NCI-H2107 (cell line): ENCODE measurements at regions not wholly inside any gene's neighbourhood (a gene's known extent, or its start where the extent isn't known, plus 50 kb on each side); places are given as distances from the start of the nearest gene placed in this dataset.
"Not testable (repeated sequence)": the region's sequence is repeated elsewhere in the genome, so short reads cannot be mapped to it uniquely, and the experiment has no call there.

Experiments
- DNase-seq: peaks from one replicate; lab custom pipeline; 2025; lab: John Stamatoyannopoulos, UW

- DNase-seq: no peak
These were observed 128.8 kb downstream of the LMNTD1 start for GRCh38 chr12:25424211-25424731.

GRCh38 chr12:25423355-25424050 lies 129.6 kb downstream of the LMNTD1 start:
- DNase-seq: no peak

- no peak for DNase-seq
These were observed 130.8 kb downstream of the LMNTD1 start for GRCh38 chr12:25422241-25422640.

GRCh38 chr12:25421651-25422167 lies 131.4 kb downstream of the LMNTD1 start:
- DNase-seq: no peak

GRCh38 chr12:25420116-25420515 lies 133.0 kb downstream of the LMNTD1 start:
- DNase-seq: no peak

GRCh38 chr12:25419595-25419994 lies 133.5 kb downstream of the LMNTD1 start:
- DNase-seq: no peak

- DNase-seq: no peak
These were observed 136.0 kb downstream of the LMNTD1 start for GRCh38 chr12:25417071-25417470.

GRCh38 chr12:25416516-25416915 lies 136.6 kb downstream of the LMNTD1 start:
- no peak for DNase-seq

- no peak for DNase-seq
These were observed 138.1 kb downstream of the LMNTD1 start for GRCh38 chr12:25415004-25415403.

GRCh38 chr12:25412735-25413134 lies 140.3 kb downstream of the LMNTD1 start:
- no peak for DNase-seq

GRCh38 chr12:25404955-25405354 lies 148.1 kb downstream of the LMNTD1 start:
- no peak for DNase-seq

GRCh38 chr12:25401547-25402345 lies 151.0 kb upstream of the KRAS start:
- no peak for DNase-seq

- DNase-seq: no peak
These were observed 146.3 kb upstream of the KRAS start for GRCh38 chr12:25397001-25397400.

- DNase-seq: no peak
These were observed 144.5 kb upstream of the KRAS start for GRCh38 chr12:25395227-25395626.

- DNase-seq: not testable (repeated sequence)
These were observed 144.0 kb upstream of the KRAS start for GRCh38 chr12:25394775-25395174.

- DNase-seq: no peak
These were observed 143.3 kb upstream of the KRAS start for GRCh38 chr12:25394025-25394424.

GRCh38 chr12:25391346-25391745 lies 140.6 kb upstream of the KRAS start:
- not testable (repeated sequence) for DNase-seq

- no peak for DNase-seq
These were observed 137.5 kb upstream of the KRAS start for GRCh38 chr12:25388183-25388582.

GRCh38 chr12:25387732-25388050 lies 137.0 kb upstream of the KRAS start:
- DNase-seq: no peak

- peak; percentile 89 for DNase-seq
These were observed 136.4 kb upstream of the KRAS start for GRCh38 chr12:25386831-25387731.

GRCh38 chr12:25384893-25385248 lies 134.1 kb upstream of the KRAS start:
- no peak for DNase-seq
